ENCODE measurements at regions not wholly inside any gene's neighbourhood (a gene's known extent, or its start where the extent isn't known, plus 50 kb on each side); places are given as distances from the start of the nearest gene placed in this dataset.

DNA sequence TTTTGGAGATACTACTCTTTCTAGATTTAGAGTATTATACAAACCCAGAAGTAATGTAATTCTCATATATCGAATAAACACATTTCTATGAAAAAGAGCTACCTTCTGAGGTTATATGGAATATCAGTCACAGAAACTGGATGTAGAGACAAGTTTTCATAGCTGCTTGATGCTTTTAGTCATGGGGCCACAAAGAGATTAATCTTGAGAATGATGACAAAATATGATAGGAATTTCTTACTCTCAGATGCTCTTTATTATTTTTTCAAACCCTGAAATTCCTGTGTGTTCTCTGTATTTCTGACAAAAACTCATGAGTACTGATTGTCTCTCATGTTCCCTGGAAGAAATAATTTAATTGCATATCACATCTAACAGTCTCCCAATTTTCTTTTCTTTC lies 662.5 kb downstream of the RAPGEF2 start:
- no peaks in the 10 kb centered on the region for H3K27me3 ChIP-seq
- 92% methylated on average over 1 of the region's 1 CpG for WGBS
- intact Hi-C loops (cut with DNase I), result no loop called here
- no peak for DNase-seq (ENCODE audit: extremely low spot score)
- no peaks in the 10 kb centered on the region for H3K4me1 ChIP-seq
- H3K27ac ChIP-seq (replicated peaks in 1 of 4), result no peak overlapping the region
- TF ChIP-seq, protein P1, sequence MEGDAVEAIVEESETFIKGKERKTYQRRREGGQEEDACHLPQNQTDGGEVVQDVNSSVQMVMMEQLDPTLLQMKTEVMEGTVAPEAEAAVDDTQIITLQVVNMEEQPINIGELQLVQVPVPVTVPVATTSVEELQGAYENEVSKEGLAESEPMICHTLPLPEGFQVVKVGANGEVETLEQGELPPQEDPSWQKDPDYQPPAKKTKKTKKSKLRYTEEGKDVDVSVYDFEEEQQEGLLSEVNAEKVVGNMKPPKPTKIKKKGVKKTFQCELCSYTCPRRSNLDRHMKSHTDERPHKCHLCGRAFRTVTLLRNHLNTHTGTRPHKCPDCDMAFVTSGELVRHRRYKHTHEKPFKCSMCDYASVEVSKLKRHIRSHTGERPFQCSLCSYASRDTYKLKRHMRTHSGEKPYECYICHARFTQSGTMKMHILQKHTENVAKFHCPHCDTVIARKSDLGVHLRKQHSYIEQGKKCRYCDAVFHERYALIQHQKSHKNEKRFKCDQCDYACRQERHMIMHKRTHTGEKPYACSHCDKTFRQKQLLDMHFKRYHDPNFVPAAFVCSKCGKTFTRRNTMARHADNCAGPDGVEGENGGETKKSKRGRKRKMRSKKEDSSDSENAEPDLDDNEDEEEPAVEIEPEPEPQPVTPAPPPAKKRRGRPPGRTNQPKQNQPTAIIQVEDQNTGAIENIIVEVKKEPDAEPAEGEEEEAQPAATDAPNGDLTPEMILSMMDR (IDR thresholded peaks at IDR 0.05), result no peak
- no peak for TF ChIP-seq EP300 (IDR thresholded peaks at IDR 0.05)
- H3K9me3 ChIP-seq, result no peaks in the 10 kb centered on the region
- no peaks in the 10 kb centered on the region for H3K36me3 ChIP-seq
- no peak overlapping the region for H3K4me3 ChIP-seq

DNA sequence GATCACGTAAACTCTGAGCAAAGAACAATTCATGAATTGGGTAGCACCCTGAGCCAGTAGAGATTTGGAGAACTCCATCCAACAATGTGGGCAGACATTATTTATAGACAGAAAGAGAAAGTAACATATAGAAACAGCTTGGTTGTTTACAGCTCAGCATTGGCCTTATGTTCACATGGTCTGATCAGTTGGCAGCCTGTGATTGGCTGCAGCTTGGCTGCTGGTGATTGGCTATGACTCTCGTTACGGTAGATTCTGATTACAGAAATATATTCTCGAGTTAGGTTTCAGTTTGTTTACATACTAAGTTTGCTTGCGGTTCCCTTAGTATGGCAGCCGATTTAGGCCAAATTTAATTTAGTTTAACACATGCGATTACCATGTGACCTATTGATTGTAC lies 663.4 kb downstream of the RAPGEF2 start:
- WGBS, result 75% methylated on average over 7 of the region's 7 CpGs
- Histone ChIP-seq H3K4me3 (no peak overlapping the region), H3K9me3 (no peaks in the 10 kb centered on the region), H3K4me1 (no peaks in the 10 kb centered on the region), H3K36me3 (no peaks in the 10 kb centered on the region), H3K27me3 (no peaks in the 10 kb centered on the region), H3K27ac (replicated peaks in 1 of 4) (no peak overlapping the region)
- no peak for DNase-seq (ENCODE audit: extremely low spot score)
- intact Hi-C loops (cut with DNase I), result no loop called here
- TF ChIP-seq POLR2A (IDR thresholded peaks at IDR 0.05; ENCODE audit: low read depth) (no peak), POLR2AphosphoS5 (IDR thresholded peaks at IDR 0.05) (no peak), EP300 (IDR thresholded peaks at IDR 0.05) (no peak)
- TF ChIP-seq, protein P1 (IDR thresholded peaks at IDR 0.05), result no peak

DNA sequence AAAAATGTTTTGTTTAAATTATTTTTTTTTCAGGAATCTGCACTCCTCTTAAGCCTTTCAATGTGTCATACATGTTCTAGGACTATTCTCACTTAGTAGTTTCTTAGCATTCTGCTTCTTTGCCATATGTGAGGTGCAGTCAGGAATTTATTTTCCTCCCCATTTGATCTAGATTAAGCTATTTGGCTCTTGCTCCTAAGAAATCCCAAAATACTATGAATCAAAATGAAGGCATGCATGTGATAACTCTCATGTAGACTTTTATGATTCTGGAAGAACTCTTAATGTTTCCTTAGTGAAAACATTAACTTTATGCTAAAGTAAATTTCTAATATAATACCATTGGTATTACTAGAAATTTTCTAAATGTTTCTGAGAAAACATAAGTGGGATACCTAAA lies 664.5 kb downstream of the RAPGEF2 start:
- no peak overlapping the region for H3K4me3 ChIP-seq
- DNase-seq (ENCODE audit: extremely low spot score), result no peak
- no peaks in the 10 kb centered on the region for H3K4me1 ChIP-seq
- no peaks in the 10 kb centered on the region for H3K27me3 ChIP-seq
- no peaks in the 10 kb centered on the region for H3K36me3 ChIP-seq
- intact Hi-C loops (cut with DNase I), result no loop called here
- no peaks in the 10 kb centered on the region for H3K9me3 ChIP-seq
- TF ChIP-seq POLR2A (IDR thresholded peaks at IDR 0.05; ENCODE audit: low read depth), result no peak
- TF ChIP-seq, protein P1 (IDR thresholded peaks at IDR 0.05), result no peak
- no peak for TF ChIP-seq POLR2AphosphoS5 (IDR thresholded peaks at IDR 0.05)
- no peak for TF ChIP-seq EP300 (IDR thresholded peaks at IDR 0.05)
- H3K27ac ChIP-seq (replicated peaks in 1 of 4), result no peak overlapping the region

- no peaks in the 10 kb centered on the region for H3K4me1 ChIP-seq
- intact Hi-C loops (cut with DNase I), result no loop called here
- no peaks in the 10 kb centered on the region for H3K36me3 ChIP-seq
- no peaks in the 10 kb centered on the region for H3K9me3 ChIP-seq
- DNase-seq (ENCODE audit: extremely low spot score), result no peak
- H3K27me3 ChIP-seq, result no peaks in the 10 kb centered on the region
- no peak overlapping the region for H3K27ac ChIP-seq (replicated peaks in 1 of 4)
- H3K4me3 ChIP-seq, result no peak overlapping the region
- TF ChIP-seq POLR2A (IDR thresholded peaks at IDR 0.05; ENCODE audit: low read depth), result no peak
- TF ChIP-seq, protein P1 (IDR thresholded peaks at IDR 0.05), result no peak
- TF ChIP-seq POLR2AphosphoS5 (IDR thresholded peaks at IDR 0.05), result no peak
- no peak for TF ChIP-seq EP300 (IDR thresholded peaks at IDR 0.05)
These were observed 665.1 kb downstream of the RAPGEF2 start for GRCh38 chr4:159768016-159768415.

- no peak for DNase-seq (ENCODE audit: extremely low spot score)
- WGBS, result 23% methylated on average over 1 of the region's 1 CpG
These were observed 667.5 kb downstream of the RAPGEF2 start for GRCh38 chr4:159770401-159770800.

More at GRCh38 chr4:159770401-159770800, 667.5 kb downstream of the RAPGEF2 start:
- Histone ChIP-seq H3K36me3 (no peaks in the 10 kb centered on the region), H3K9me3 (no peaks in the 10 kb centered on the region), H3K4me1 (no peaks in the 10 kb centered on the region), H3K27ac (replicated peaks in 1 of 4) (no peak overlapping the region), H3K27me3 (no peaks in the 10 kb centered on the region), H3K4me3 (no peak overlapping the region)
- intact Hi-C loops (cut with DNase I), result no loop called here
- TF ChIP-seq POLR2A (IDR thresholded peaks at IDR 0.05; ENCODE audit: low read depth) (no peak), POLR2AphosphoS5 (IDR thresholded peaks at IDR 0.05) (no peak), EP300 (IDR thresholded peaks at IDR 0.05) (no peak)
- TF ChIP-seq, protein P1 (IDR thresholded peaks at IDR 0.05), result no peak

Measured in esophagus muscularis mucosa (tissue), 4 donors.